ENCODE measurements at regions not wholly inside any gene's neighbourhood (a gene's known extent, or its start where the extent isn't known, plus 50 kb on each side); places are given as distances from the start of the nearest gene placed in this dataset.

GRCh38 chr9:129395633-129396364, 217.7 kb upstream of the IER5L start:
- TF ChIP-seq, protein P1, sequence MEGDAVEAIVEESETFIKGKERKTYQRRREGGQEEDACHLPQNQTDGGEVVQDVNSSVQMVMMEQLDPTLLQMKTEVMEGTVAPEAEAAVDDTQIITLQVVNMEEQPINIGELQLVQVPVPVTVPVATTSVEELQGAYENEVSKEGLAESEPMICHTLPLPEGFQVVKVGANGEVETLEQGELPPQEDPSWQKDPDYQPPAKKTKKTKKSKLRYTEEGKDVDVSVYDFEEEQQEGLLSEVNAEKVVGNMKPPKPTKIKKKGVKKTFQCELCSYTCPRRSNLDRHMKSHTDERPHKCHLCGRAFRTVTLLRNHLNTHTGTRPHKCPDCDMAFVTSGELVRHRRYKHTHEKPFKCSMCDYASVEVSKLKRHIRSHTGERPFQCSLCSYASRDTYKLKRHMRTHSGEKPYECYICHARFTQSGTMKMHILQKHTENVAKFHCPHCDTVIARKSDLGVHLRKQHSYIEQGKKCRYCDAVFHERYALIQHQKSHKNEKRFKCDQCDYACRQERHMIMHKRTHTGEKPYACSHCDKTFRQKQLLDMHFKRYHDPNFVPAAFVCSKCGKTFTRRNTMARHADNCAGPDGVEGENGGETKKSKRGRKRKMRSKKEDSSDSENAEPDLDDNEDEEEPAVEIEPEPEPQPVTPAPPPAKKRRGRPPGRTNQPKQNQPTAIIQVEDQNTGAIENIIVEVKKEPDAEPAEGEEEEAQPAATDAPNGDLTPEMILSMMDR (IDR thresholded peaks at IDR 0.05): no peak
- no peak for TF ChIP-seq POLR2A (IDR thresholded peaks at IDR 0.05)

All from body of pancreas (tissue), 4 donors.